Suprapubic skin (tissue), 4 donors: ENCODE measurements at regions not wholly inside any gene's neighbourhood (a gene's known extent, or its start where the extent isn't known, plus 50 kb on each side); places are given as distances from the start of the nearest gene placed in this dataset.

Experiments
- DNase-seq, 2 donors: peaks; one replicate each; pipeline ENCODE4 v3.0.0-alpha.2; 2019; ENCODE audit warnings: low spot score in 2 of 2
- H3K27ac ChIP-seq: fragments of 200-600 bp; sonication (generic); one replicate; pipeline ENCODE4 v1.5.1; 2019
- H3K27me3 ChIP-seq: fragments of 200-600 bp; sonication (generic); one replicate; pipeline ENCODE4 v1.5.1; 2019
- H3K36me3 ChIP-seq: fragments of 200-600 bp; sonication (generic); one replicate; pipeline ENCODE4 v1.5.1; 2019
- H3K4me1 ChIP-seq: fragments of 200-600 bp; sonication (generic); one replicate; pipeline ENCODE4 v1.5.1; 2019
- H3K4me3 ChIP-seq: fragments of 200-600 bp; sonication (generic); one replicate; pipeline ENCODE4 v1.5.1; 2019; ENCODE audit warnings: mild to moderate bottlenecking
- H3K9me3 ChIP-seq: fragments of 200-600 bp; sonication (generic); one replicate; pipeline ENCODE4 v1.5.1; 2019
- EP300 ChIP-seq: sonication (generic); formaldehyde crosslinking; IDR thresholded peaks from one replicate; pipeline ENCODE4 v1.6.1; 2017; ENCODE audit warnings: antibody characterized with exemption
- POLR2A ChIP-seq, 2 donors: fragments of 450-650 bp; IDR thresholded peaks; one replicate each; pipeline ENCODE4 v1.6.1; 2017; ENCODE audit warnings: antibody characterized with exemption in 2 of 2, mild to moderate bottlenecking in 2 of 2, moderate library complexity in 2 of 2
- POLR2AphosphoS5 ChIP-seq, 3 donors: sonication (generic); formaldehyde crosslinking; IDR thresholded peaks; one replicate each; pipeline ENCODE4 v1.6.1; 2017; ENCODE audit warnings: antibody characterized with exemption in 3 of 3
- WGBS: methylation state at CpG from one replicate; pipeline ENCODE4 v1.1.5; 2018; 5-methylcytosine and 5-hydroxymethylcytosine counted together
- TF ChIP-seq, protein P1 (sequence below), 2 donors: fragments of 200-600 bp in 1 of 2; fragments of 450-650 bp in 1 of 2; sonication (generic) in 1 of 2; IDR thresholded peaks; one replicate each; pipeline ENCODE4 v1.5.1; 2016 to 2019; ENCODE audit warnings: antibody characterized with exemption in 2 of 2, mild to moderate bottlenecking in 1 of 2, moderate library complexity in 1 of 2

DNA sequence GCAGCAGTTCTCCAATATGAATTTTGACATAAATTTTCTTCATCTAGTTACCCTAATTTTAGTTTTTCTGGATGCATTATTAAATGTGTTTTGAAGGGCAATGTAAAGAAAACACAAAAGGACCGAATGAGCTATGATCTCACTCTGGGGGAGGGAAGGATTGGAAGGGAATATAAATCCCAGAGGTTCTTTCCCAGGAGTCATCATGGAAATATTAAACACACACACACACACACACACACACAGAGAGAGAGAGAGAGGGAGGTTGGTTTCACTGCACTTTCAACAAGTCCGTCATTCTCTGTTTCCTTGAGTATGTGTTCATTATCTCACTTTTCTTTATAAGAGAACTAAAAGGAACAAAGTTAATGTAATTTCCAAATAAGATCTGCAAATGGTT, 70.7 kb upstream of the DCBLD2 start:
- WGBS: 75% methylated on average over 2 of the region's 2 CpGs
- no peak overlapping the region for H3K27ac ChIP-seq
- H3K9me3 ChIP-seq: no peaks in the 10 kb centered on the region
- no peaks in the 10 kb centered on the region for H3K4me1 ChIP-seq
- no peak for DNase-seq
- no peaks in the 10 kb centered on the region for H3K36me3 ChIP-seq
- no peaks in the 10 kb centered on the region for H3K27me3 ChIP-seq
- TF ChIP-seq POLR2A (IDR thresholded peaks at IDR 0.05) (no peak), POLR2AphosphoS5 (IDR thresholded peaks at IDR 0.05) (no peak), EP300 (no peak)
- TF ChIP-seq, protein P1, sequence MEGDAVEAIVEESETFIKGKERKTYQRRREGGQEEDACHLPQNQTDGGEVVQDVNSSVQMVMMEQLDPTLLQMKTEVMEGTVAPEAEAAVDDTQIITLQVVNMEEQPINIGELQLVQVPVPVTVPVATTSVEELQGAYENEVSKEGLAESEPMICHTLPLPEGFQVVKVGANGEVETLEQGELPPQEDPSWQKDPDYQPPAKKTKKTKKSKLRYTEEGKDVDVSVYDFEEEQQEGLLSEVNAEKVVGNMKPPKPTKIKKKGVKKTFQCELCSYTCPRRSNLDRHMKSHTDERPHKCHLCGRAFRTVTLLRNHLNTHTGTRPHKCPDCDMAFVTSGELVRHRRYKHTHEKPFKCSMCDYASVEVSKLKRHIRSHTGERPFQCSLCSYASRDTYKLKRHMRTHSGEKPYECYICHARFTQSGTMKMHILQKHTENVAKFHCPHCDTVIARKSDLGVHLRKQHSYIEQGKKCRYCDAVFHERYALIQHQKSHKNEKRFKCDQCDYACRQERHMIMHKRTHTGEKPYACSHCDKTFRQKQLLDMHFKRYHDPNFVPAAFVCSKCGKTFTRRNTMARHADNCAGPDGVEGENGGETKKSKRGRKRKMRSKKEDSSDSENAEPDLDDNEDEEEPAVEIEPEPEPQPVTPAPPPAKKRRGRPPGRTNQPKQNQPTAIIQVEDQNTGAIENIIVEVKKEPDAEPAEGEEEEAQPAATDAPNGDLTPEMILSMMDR (IDR thresholded peaks at IDR 0.05): no peak
- H3K4me3 ChIP-seq: no peak overlapping the region

DNA sequence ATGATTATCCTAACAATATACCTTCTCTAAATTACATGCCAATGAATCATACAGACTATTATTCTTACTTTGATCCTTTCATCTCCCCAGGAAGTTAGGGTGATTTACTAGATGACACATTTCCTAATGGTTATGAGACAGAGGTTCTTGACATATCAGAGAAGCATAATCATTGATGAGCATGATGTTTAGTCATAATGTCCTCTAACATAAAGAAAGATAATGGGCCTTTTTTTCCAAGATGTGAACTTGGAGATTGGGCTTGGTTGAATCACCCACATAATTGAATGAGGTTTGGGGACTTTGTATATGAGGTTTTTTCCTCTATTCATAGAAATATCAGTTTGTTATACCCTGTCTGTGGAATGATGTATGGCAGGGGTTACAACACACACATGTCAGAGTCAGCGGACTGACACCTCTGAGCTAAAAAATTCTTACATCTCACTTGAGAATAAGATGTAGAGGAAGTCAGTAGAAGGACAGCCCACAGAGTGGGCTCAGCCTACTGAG, 69.7 kb upstream of the DCBLD2 start:
- Histone ChIP-seq H3K27ac (no peak overlapping the region), H3K9me3 (no peaks in the 10 kb centered on the region), H3K4me1 (no peaks in the 10 kb centered on the region), H3K27me3 (no peaks in the 10 kb centered on the region), H3K4me3 (no peak overlapping the region), H3K36me3 (no peaks in the 10 kb centered on the region)
- TF ChIP-seq POLR2AphosphoS5 (IDR thresholded peaks at IDR 0.05): no peak
- TF ChIP-seq POLR2A (IDR thresholded peaks at IDR 0.05): no peak
- TF ChIP-seq, protein P1 (IDR thresholded peaks at IDR 0.05): no peak
- no peak for TF ChIP-seq EP300
- WGBS: 85% methylated on average over 1 of the region's 1 CpG
- DNase-seq: no peak

DNA sequence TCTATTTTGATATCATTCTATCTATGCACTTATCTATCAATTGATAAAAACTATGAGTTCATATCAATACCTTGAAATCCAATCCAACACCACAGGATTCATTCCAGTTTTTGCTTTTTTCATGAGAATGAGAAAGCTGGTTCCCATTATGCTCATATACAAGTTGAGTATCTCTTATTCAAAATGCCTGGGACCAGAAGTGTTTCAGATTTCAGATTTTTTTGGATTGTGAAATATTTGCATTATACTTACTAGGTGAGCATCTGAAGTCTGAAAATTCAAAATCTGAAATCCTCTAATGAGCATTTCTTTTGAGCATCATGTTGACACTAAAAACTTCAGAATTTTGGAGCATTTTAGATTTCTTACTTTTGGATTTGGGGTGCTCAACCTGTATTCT, 67.8 kb upstream of the DCBLD2 start:
- no peak for DNase-seq
- H3K27me3 ChIP-seq: no peaks in the 10 kb centered on the region
- TF ChIP-seq, protein P1 (IDR thresholded peaks at IDR 0.05): no peak
- TF ChIP-seq POLR2A (IDR thresholded peaks at IDR 0.05) (no peak), EP300 (no peak), POLR2AphosphoS5 (IDR thresholded peaks at IDR 0.05) (no peak)
- H3K27ac ChIP-seq: no peak overlapping the region
- no peaks in the 10 kb centered on the region for H3K9me3 ChIP-seq
- no peak overlapping the region for H3K4me3 ChIP-seq
- H3K4me1 ChIP-seq: no peaks in the 10 kb centered on the region
- H3K36me3 ChIP-seq: no peaks in the 10 kb centered on the region

DNA sequence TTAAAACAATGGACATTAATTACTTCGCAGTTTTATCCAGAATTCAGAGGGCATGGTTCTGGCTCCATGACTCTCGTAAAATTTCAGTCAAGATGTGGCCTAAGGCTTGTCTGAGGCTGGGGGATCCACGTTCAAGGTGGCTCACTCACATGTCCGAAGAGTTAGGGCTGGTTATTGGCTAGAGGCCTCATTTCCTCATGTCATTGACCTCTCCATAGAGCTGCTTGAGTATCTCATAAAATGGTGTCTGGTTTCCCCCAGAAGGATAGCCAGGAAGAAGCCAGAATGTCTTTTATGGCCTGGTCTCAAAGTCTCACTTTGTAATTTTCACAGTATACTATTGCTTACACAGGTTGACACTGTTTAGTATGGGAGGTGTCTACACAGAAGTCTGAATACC, 67.3 kb upstream of the DCBLD2 start:
- DNase-seq: no peak
- Histone ChIP-seq H3K27me3 (no peaks in the 10 kb centered on the region), H3K27ac (no peak overlapping the region), H3K4me3 (no peak overlapping the region), H3K9me3 (no peaks in the 10 kb centered on the region), H3K4me1 (no peaks in the 10 kb centered on the region), H3K36me3 (no peaks in the 10 kb centered on the region)
- 82% methylated on average over 4 of the region's 4 CpGs for WGBS
- TF ChIP-seq POLR2A (IDR thresholded peaks at IDR 0.05) (no peak), EP300 (no peak), POLR2AphosphoS5 (IDR thresholded peaks at IDR 0.05) (no peak)
- TF ChIP-seq, protein P1 (IDR thresholded peaks at IDR 0.05): no peak

DNA sequence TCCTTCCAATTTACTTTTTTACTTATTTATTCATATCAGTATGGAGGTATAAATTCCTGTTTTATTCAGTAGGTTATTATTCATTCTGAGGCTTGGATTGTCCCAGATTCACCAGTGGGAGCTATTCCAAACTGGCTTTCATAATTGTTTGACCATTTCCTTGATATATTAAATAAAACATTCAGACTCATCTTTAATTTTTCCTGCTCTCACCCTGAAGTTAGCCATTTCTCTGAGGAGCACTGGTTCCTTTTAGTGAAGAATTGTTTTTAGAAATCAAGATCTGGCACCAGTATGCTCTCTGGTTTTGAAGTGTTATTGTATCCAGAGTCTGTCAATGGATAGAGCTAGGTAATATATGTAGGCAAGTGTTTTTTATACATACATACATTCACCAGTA, 66.9 kb upstream of the DCBLD2 start:
- Histone ChIP-seq H3K27me3 (no peaks in the 10 kb centered on the region), H3K36me3 (no peaks in the 10 kb centered on the region), H3K4me1 (no peaks in the 10 kb centered on the region), H3K9me3 (no peaks in the 10 kb centered on the region), H3K4me3 (no peak overlapping the region), H3K27ac (no peak overlapping the region)
- DNase-seq: no peak
- no peak for TF ChIP-seq EP300
- TF ChIP-seq POLR2A (IDR thresholded peaks at IDR 0.05): no peak
- TF ChIP-seq, protein P1 (IDR thresholded peaks at IDR 0.05): no peak
- no peak for TF ChIP-seq POLR2AphosphoS5 (IDR thresholded peaks at IDR 0.05)
